Astrocyte of the cerebellum (primary cell): ENCODE measurements at regions not wholly inside any gene's neighbourhood (a gene's known extent, or its start where the extent isn't known, plus 50 kb on each side); places are given as distances from the start of the nearest gene placed in this dataset.

ENCODE experiments used
- DNase-seq: peaks from one replicate; pipeline ENCODE4 v3.0.0-alpha.2; 2011; ENCODE audit warnings: low read depth
- H3K4me3 ChIP-seq: 2 replicates; pipeline ENCODE4 v1.5.1; 2011; ENCODE audit warnings: mild to moderate bottlenecking, low read depth, low read length, moderate library complexity
- CTCF ChIP-seq: IDR thresholded peaks from 2 replicates; pipeline ENCODE4 v1.5.1; 2012; ENCODE audit warnings: low read length, low read depth, moderate library complexity, mild to moderate bottlenecking; ENCODE audit errors: missing control alignments
- in situ Hi-C: cut with HindIII; loops from 2 replicates; pipeline ENCODE4 v1.10.0; 2017; ENCODE audit warnings: low sequenced_read_pairs

- in situ Hi-C loops: no loop called here
- TF ChIP-seq CTCF: no peak
- H3K4me3 ChIP-seq: no peak overlapping the region
- DNase-seq: no peak
Observed at GRCh38 chr11:96963375-96963774, 573.6 kb downstream of the JRKL start.

- no peak overlapping the region for H3K4me3 ChIP-seq
- in situ Hi-C loops: no loop called here
- no peak for DNase-seq
- TF ChIP-seq CTCF: no peak
Observed at GRCh38 chr11:96964661-96965060, 574.8 kb downstream of the JRKL start.

- DNase-seq: no peak
- in situ Hi-C loops: no loop called here
- TF ChIP-seq CTCF: no peak
- H3K4me3 ChIP-seq: no peak overlapping the region
Observed at GRCh38 chr11:96967616-96968015, 577.8 kb downstream of the JRKL start.

- in situ Hi-C loops: no loop called here
- no peak for DNase-seq
- no peak for TF ChIP-seq CTCF
- no peak overlapping the region for H3K4me3 ChIP-seq
Observed at GRCh38 chr11:96969251-96969650, 579.4 kb downstream of the JRKL start.

GRCh38 chr11:96978751-96979150 is 588.9 kb downstream of the JRKL start:
- DNase-seq: no peak
- H3K4me3 ChIP-seq: no peak overlapping the region
- in situ Hi-C loops: no loop called here
- no peak for TF ChIP-seq CTCF

GRCh38 chr11:96986516-96986915 is 596.7 kb downstream of the JRKL start:
- no peak overlapping the region for H3K4me3 ChIP-seq
- no peak for TF ChIP-seq CTCF
- in situ Hi-C loops: no loop called here
- DNase-seq: no peak

GRCh38 chr11:96990914-96991313 is 601.1 kb downstream of the JRKL start:
- DNase-seq: no peak
- in situ Hi-C loops: no loop called here
- no peak overlapping the region for H3K4me3 ChIP-seq
- TF ChIP-seq CTCF: no peak
